GM12873 (cell line): ENCODE measurements at regions not wholly inside any gene's neighbourhood (a gene's known extent, or its start where the extent isn't known, plus 50 kb on each side); places are given as distances from the start of the nearest gene placed in this dataset.

Experiments used
- CTCF ChIP-seq: IDR thresholded peaks from 2 replicates; pipeline ENCODE4 v1.5.1; 2012; ENCODE audit warnings: low read depth, mild to moderate bottlenecking, moderate library complexity, low read length, control low read depth; ENCODE audit not compliant: insufficient read depth; ENCODE audit errors: missing control alignments

DNA sequence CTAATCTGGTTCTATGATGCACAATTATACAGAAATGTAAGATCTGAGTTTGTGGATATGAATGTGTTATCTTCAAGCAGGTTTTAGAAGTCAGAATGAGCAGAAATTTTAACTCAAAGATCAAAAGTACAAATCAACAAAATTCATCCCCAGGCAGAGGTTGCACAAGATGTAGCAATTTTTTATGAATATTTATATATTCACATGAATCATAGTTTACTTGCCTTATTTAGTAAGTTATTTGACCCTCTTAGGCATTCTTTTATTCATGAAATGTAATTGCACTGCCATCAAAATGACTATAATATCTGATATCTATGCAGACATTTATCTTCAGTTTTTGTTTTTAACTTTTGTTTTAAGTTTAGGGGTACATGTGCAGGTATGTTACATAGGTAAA, 103.1 kb upstream of the DAZL start:
- TF ChIP-seq CTCF = no peak

DNA sequence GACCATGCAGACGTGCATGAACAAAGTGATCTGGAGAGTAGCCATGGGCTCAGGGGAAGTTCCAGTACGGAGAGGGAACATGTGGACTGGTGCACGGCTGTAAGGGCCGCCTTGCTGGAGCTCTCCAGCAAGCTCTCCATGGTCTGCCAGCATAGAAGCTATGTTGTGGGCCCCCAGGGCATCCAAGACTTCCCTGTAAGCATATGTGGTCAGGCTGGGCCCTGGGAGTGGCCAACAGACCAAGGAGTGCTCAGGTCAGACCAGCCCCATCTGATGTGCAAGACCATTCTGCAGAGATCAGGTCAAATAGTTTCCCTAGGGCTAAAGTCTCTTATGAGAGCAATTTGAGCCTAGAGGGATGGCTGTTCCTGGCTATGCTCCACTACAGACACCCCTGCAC, 110.1 kb upstream of the DAZL start:
- TF ChIP-seq CTCF = no peak

DNA sequence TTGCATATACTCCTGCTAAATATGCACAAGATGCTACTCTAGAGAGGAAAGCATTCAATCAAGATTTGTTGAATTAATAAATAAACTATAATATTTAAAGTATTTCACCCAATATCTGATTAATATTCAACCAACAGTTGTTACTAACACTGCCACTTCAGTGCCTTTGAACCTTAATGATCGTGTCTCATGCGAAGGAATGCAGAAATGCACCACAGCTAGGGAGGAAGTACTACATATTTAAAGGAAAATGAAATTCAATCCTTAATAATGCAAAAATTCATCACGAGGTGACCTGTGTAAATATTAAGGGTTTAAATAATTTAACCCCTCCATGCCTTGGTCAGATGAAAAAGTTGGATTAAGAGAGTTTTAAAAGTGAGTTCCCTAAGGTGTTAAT, 114.2 kb upstream of the DAZL start:
- TF ChIP-seq CTCF = no peak

- TF ChIP-seq CTCF = no peak
These were observed 115.2 kb upstream of the DAZL start for GRCh38 chr3:16720367-16720940.

DNA sequence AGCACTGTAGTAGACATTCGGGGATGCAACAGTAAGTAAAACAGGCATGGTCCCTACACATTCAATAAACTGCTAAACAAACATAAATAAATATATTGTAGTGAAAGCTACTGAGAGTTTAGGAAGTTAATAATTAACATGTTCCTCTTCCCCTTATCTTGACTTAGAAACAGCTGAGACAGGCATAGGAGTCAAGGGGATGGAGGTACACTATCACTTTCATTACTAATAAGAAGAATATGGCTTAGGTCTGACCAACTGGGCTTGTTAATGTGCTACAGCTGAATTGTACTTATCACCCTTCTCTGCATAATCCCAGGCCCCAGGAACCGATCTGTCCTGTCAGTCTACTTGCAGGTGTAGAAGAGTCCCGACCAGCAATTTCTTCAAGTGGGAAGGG, 116.3 kb upstream of the DAZL start:
- TF ChIP-seq CTCF = no peak

GRCh38 chr3:16723978-16724377, 118.8 kb upstream of the DAZL start:
- peak; percentile 27 for TF ChIP-seq CTCF

DNA sequence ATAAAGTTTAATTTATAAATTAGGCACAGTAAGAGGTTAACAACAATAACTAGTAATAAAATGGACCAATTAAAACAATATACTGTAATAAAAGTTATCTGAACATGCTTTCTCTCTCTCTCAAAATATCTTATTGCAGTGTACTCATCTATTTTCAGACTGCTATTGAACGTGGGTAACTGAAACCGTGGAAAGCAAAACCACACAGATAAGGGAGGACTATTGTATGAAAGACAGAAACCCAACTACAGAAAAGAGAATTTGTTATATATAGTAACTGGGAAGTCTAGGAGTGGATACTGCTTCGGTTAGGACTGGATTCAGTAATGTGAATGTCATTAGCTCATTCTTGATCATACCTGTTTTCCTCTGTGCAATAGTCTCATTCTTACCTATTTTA, 119.3 kb upstream of the DAZL start:
- TF ChIP-seq CTCF = no peak
